Neural cell (in vitro differentiated cells): ENCODE measurements at regions not wholly inside any gene's neighbourhood (a gene's known extent, or its start where the extent isn't known, plus 50 kb on each side); places are given as distances from the start of the nearest gene placed in this dataset.

Source experiments
- CTCF ChIP-seq: fragments of 450-650 bp; IDR thresholded peaks from 2 replicates; pipeline ENCODE4 v1.5.1; 2014; ENCODE audit warnings: antibody characterized with exemption, mild to moderate bottlenecking, moderate library complexity; ENCODE audit not compliant: poor library complexity, severe bottlenecking
- RAD21 ChIP-seq: fragments of 450-650 bp; conservative IDR thresholded peaks from 2 replicates; pipeline ENCODE4 v1.6.1; 2014; ENCODE audit warnings: antibody characterized with exemption, mild to moderate bottlenecking, moderate library complexity

DNA sequence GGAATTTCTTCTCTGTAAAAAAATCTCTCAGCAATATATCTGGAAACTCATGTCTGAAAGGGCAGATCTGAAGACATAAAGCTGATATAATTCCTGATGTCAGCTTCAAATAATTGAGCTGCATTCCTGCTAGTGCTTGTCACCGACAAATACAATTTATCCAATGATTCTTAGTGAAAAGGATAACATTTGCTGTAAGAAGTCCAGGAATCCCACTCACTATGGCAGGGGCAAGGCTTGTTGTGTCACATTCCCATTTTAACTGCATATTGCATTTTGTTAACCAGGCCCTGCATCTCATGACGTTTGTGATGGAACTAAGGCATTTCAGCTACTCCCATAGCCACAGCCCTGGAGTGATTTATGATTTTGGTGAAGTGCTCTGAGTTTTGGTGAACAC lies 160.1 kb upstream of the DAB2 start:
- TF ChIP-seq CTCF (no peak), RAD21 (no peak)
